IMR-90 (cell line): ENCODE measurements at regions not wholly inside any gene's neighbourhood (a gene's known extent, or its start where the extent isn't known, plus 50 kb on each side); places are given as distances from the start of the nearest gene placed in this dataset.

Experiments
- BHLHE40 ChIP-seq: fragments of 150-350 bp; IDR thresholded peaks from 2 replicates; pipeline ENCODE4 v1.6.1; 2016; ENCODE audit warnings: mild to moderate bottlenecking, low read depth, low read length
- CEBPB ChIP-seq: IDR thresholded peaks from 2 replicates; pipeline ENCODE4 v1.6.1; 2012; ENCODE audit warnings: low read depth, low read length, improper control_type of control experiment
- CHD1 ChIP-seq: IDR thresholded peaks from 2 replicates; pipeline ENCODE4 v1.6.1; 2012; ENCODE audit warnings: low read depth, low read length, improper control_type of control experiment
- POLR2A ChIP-seq: IDR thresholded peaks from 2 replicates; pipeline ENCODE4 v1.6.1; 2012; ENCODE audit warnings: mild to moderate bottlenecking, low read depth, low read length
- RCOR1 ChIP-seq: IDR thresholded peaks from 2 replicates; pipeline ENCODE4 v1.6.1; 2012; ENCODE audit warnings: mild to moderate bottlenecking, low read length, improper control_type of control experiment; ENCODE audit not compliant: insufficient replicate concordance
- RFX5 ChIP-seq: IDR thresholded peaks from 2 replicates; pipeline ENCODE4 v1.8.0; 2012; ENCODE audit warnings: low read depth, mild to moderate bottlenecking, low read length, moderate library complexity
- TF ChIP-seq, protein P1 (sequence below): conservative IDR thresholded peaks from 2 replicates; pipeline ENCODE4 v1.5.1; 2012; ENCODE audit warnings: mild to moderate bottlenecking, low read depth, low read length, improper control_type of control experiment

GRCh38 chr3:5423523-5423922 lies 236.0 kb downstream of the EDEM1 start:
- TF ChIP-seq, protein P1, sequence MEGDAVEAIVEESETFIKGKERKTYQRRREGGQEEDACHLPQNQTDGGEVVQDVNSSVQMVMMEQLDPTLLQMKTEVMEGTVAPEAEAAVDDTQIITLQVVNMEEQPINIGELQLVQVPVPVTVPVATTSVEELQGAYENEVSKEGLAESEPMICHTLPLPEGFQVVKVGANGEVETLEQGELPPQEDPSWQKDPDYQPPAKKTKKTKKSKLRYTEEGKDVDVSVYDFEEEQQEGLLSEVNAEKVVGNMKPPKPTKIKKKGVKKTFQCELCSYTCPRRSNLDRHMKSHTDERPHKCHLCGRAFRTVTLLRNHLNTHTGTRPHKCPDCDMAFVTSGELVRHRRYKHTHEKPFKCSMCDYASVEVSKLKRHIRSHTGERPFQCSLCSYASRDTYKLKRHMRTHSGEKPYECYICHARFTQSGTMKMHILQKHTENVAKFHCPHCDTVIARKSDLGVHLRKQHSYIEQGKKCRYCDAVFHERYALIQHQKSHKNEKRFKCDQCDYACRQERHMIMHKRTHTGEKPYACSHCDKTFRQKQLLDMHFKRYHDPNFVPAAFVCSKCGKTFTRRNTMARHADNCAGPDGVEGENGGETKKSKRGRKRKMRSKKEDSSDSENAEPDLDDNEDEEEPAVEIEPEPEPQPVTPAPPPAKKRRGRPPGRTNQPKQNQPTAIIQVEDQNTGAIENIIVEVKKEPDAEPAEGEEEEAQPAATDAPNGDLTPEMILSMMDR: no peak
- TF ChIP-seq POLR2A (no peak), CHD1 (no peak), CEBPB (no peak), RFX5 (no peak), RCOR1 (no peak), BHLHE40 (no peak)
